CD4-positive, alpha-beta T cell treated with Interleukin-15 for 4 hours (primary cell): ENCODE measurements at regions not wholly inside any gene's neighbourhood (a gene's known extent, or its start where the extent isn't known, plus 50 kb on each side); places are given as distances from the start of the nearest gene placed in this dataset.

Experiments
- DNase-seq: peaks from one replicate; pipeline ENCODE4 v3.0.0-alpha.2; 2020; ENCODE audit warnings: low spot score

DNA sequence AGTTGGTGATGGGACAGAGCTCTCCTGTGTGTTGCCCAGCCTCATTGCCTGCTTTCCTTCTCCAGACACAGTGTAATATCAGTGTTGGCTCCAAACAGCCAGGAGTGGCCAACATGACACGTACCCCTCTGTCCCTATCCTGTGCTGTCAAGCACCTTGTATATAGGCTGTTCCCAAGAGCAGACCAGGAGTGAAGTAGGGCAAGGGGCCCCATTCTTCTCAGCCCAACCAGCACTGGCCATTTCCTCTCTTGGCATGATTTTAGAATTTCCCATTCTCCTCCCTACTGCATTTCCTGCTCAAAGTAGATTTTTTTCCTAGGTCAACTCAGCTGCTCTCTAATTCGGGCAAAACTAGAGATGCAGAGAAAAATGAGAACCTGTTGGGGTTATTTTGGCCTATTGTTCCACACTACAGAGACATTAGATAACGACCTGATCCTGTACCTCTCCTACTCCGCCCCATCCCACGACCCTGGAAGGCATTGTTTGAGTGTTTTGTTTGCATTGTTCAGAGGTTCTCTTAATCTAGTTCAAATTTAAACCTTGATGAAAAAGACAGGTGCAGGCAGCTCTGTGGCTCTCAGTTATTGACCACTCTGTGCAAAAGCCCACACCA is 95.6 kb downstream of the RASSF10 start:
- no peak for DNase-seq

GRCh38 chr11:13105237-13105844 is 96.2 kb downstream of the RASSF10 start:
- DNase-seq = no peak

DNA sequence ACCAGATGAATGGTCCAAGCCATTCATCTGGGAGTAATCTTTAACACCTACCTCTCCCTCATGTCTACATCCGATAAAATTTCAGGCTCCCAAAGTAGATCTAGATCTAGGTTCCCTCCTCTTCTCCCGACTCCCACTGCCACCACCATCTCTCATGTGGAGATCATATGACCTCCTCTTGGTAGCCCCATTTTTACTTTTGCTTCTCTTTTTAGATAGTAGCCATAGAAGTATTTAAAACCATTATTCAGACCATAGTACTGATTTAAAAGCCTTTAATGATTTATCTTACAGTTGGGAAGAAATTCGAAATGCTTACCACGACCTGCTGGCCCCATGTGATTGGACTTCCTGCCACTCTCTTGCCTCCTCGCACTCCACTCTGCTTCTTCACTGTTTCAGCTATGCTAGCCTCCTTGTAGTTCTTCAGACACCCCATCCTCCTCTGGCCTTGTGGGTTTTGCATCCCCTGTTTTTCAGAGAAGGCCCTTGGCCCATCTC is 98.5 kb downstream of the RASSF10 start:
- no peak for DNase-seq

GRCh38 chr11:13108416-13108815 is 99.3 kb downstream of the RASSF10 start:
- DNase-seq = no peak

DNA sequence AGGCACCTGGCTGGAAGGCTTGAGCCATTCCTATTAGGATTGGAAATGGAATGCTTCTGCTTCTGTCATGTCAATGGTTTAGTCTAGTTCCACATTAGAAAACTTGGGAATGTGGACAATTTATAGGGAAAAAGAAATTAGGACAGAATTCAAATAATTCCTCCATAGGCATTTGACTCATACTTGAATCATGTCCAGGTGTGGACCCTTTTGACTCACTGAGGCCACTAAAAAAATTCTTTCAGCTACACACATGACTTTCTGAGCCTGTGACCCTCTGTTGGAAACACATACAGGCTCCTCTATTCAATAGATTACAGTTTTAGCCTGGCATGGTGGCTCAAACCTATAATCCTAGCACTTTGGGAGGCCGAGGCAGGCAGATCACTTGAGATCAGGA is 100.5 kb downstream of the RASSF10 start:
- DNase-seq = no peak

DNA sequence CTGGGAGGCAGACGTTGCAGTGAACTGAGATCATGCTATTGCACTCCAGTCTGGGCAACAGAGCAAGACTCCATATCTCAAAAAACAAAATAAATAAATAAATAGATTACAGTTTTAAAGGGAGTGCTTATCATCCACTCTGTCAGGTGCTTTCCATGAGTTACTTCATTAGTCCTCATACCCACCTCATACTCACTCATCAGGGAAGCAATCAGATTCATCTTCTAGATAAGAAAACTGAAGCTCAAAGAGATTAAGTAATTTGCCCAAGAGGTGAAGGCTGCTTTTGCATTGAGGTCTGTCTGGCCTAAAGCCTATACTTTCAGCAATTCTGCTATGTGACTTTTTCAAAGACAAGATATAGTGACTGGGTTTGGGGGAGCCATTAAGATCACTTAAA is 101.0 kb downstream of the RASSF10 start:
- no peak for DNase-seq

DNA sequence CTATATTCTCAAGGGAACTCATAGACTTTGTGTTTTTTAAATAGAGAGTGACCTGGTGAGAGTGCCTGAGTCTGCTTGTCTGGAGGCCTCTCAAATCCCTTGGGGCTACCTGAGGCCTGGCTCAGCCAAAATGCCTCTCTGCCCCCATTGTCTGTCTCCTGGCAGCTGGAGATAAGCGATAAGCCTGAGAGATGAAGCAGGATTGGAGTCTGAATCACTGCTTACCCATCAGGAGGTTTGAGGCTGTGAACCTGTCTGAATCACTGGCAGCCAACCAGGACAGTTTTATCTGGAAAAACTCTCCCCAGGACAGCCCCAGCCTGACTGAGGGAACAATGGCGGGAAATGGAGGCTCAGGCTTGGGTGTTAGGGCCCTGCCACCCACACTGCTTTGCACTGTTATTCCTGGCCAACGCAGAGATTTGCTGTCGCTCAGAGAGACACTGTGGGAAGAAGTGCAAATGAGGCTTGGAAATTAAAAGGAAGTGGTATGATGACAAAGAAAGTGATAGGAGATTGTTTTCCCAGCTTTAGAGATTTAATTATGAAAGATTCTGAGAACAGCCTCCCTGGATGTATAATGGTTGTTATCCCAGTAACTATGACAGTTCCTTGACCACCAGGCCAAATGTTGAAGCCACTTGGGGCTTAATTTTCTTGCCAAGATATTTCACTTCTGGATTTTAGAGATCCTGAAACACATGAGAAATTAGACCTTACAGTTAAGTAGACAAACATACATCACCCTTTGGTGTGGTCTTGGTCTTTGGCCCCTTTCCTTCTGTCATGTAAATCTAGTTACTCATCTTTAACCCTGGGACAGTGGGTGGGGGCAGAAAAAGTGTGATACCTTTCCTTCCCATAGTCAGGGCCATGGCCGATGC is 102.1 kb downstream of the RASSF10 start:
- no peak for DNase-seq

DNA sequence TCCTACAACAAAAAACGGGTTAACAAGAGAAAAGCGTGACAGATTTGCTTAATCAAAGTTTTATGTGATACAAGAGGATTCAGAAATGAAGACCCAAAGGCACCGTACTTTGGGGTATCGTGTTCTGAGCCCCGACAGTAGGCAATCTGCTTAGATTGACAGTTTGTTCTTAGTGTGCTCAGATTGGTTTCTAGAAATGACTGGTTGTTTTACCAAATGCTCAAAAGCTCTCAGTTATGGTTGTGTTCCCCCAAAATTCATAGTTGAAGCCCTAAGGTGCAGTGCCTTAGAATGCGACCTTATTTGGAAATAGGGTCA is 102.7 kb downstream of the RASSF10 start:
- DNase-seq = no peak

DNA sequence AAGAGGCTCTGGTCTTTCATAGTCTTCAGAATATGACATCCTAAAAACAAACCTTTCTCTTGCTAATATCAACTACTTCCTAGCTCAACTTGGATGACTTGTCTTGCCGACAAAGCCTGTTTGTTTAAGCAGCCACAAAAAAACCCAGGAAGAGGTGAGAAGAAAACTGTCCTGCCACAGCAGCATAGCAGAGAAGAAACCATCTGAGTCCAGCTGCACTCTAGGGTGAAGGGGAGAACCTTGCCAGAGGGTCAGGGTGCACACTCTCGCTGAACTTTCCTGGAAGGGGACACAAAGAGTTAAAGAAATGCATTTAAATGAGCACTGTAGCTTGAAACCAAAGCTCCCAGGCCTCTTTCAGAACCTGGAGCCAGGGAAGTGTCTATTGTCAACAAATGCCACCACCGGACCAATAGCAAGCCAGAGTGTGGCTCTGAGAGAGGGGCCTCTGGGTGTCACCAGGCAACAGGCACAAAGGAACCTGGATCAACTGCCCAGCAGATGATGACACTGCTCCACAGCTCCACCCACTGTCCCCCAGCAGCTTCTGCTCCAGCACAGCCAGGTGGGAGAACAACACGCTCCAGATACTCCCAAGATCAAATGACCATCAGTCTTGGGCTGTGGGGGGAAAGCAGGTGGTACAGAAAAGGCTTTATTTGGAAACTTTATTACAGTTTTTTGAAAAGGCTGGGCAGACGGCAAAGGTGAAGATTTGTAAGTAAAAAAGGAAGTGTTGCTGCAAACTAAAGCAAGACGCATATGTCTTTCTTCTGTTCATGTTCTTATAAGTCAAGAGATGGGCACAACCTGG is 105.7 kb downstream of the RASSF10 start:
- no peak for DNase-seq

DNA sequence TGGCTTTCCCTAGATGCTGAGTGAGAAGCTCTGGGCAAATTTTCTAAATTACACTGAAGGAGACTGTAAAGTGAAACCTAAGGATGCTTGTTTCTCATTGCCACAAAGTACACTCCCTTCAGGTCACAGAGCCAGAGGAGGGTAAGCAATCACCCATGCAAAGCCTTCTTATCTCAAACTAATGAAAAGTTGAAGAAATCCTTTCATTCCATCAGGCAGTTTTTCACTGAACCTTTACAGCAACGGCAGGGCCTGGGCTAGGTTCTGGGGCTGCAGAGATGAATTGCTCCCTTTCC is 106.2 kb downstream of the RASSF10 start:
- DNase-seq = no peak

DNA sequence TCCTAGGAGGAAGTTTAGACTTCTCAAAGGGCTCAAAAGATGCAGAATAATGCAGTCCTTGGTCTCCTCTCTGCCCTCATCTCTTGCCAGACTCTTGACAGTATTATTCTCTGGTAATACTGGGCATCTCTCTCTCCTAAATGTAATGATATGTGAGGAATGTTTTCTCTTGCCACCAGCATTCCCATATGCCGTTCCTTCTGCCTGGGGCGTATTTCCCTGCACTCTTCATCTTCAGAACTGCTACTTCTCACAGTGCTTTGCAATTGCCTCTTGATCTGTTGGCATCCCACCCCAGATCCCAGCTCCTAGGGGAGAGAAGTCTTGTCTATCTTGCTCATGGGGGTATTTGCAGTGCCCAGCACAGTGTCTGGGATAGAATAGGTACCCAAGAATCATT is 107.4 kb downstream of the RASSF10 start:
- no peak for DNase-seq

GRCh38 chr11:13117344-13117743 is 108.2 kb downstream of the RASSF10 start:
- DNase-seq = no peak

DNA sequence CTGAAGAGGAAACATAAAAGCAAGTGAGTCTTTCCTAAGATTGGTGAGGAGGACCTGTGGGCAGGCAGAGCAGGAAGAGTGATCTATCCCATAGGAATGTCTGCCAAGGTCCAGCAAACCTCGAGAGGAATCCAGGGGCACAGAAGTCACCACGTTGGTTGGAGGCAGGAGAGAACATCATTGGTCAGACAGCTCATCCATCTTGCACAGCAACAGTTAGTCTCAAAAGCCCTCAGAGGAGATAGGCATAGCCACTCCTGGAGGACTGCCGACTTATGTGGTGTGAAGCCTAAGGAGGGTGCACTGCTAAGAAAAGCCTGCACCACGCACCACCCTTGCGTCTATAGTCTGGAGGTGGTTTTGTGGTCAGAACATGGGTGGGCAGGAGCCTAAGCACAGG is 109.1 kb downstream of the RASSF10 start:
- DNase-seq = no peak

DNA sequence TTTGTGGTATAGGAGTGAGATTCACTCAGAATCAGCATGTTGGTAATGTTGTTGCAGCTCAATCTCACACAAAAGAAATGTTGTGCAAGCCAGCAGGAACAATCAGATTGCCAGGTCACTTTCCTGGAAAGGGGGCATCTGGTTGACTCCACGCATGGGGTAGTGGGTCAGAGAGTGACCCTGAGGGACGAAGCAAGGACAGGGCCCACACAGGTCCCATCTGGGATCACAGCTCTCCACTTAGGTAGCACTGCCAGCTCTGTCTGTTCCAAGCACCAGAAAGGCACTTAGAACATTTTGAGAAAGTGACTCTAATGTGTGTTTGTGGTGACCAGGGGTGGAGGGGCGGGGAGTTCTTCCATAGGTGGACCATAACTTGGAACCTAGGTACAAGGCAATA is 109.5 kb downstream of the RASSF10 start:
- no peak for DNase-seq

DNA sequence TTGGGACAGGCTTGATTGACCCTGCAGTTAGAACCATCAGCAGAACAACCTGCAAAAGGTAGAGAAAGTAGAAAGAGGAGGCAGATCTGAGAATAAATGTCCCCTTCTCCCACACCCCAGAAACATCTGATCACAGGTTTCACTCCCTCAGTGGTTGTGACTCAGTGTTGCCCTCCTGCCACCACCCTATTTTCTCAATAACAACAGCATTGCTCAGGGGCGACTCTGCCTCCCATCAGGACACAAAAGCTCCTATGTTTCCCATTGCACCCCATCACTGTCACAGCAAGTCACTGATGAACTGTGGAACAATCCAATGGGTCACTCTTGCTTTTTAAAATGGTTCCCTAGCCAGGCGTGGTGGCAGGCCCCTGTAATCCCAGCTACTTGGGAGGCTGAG is 110.2 kb downstream of the RASSF10 start:
- DNase-seq = no peak

GRCh38 chr11:13119941-13120520 is 110.9 kb downstream of the RASSF10 start:
- no peak for DNase-seq

GRCh38 chr11:13120691-13121090 is 111.6 kb downstream of the RASSF10 start:
- DNase-seq = no peak

GRCh38 chr11:13126430-13126829 is 117.3 kb downstream of the RASSF10 start:
- DNase-seq = no peak

DNA sequence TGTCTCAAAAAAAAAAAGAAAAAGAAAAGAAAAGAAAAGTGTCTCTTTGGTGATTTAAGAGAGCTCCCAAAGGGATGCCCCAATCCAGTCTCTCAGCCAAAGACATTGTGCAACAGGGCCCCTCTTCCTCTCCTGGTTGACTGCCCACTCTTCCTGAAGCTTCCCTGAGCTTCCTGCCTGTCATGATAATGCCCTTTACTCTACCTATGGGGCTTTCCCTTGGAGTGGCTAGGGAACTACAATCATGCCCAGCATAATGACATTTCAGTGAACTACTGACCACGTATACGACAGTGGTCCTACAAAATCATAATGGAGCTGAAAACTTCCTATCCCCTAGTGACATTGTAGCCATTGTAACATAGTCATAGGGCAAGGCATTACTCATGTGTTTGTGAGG is 118.0 kb downstream of the RASSF10 start:
- DNase-seq = no peak

GRCh38 chr11:13128354-13128753 is 119.2 kb downstream of the RASSF10 start:
- DNase-seq = no peak

- no peak for DNase-seq
Observed at GRCh38 chr11:13134066-13134465, 125.0 kb downstream of the RASSF10 start.

DNA sequence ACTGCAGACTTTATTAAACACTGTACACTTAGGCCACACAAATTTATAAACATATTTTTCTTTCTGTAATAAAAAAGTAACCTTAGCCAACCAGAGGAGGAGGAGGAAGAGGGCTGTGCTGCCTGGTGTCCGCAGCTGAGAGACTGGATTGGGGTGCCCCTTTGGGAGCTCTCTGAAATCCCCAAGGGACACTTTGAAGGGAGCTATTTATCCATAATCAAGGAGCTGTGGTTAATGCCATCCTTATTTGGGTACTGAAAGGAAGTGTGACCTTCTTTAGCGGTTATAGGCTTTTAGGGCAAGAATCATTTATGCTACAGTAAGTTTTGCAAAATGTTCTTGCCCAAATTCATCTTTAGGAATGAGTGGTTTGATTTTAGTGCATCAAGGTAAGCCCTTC is 125.8 kb downstream of the RASSF10 start:
- no peak for DNase-seq
